Fibroblast of lung (primary cell): ENCODE measurements at regions not wholly inside any gene's neighbourhood (a gene's known extent, or its start where the extent isn't known, plus 50 kb on each side); places are given as distances from the start of the nearest gene placed in this dataset.

Experiments used
- EZH2 ChIP-seq: IDR thresholded peaks from 2 replicates; pipeline ENCODE4 v1.5.1; 2012; ENCODE audit warnings: low read length, control low read depth, mild to moderate bottlenecking; ENCODE audit errors: missing control alignments
- TF ChIP-seq, protein P1 (sequence below), 2 donors: IDR thresholded peaks in 1 of 2; conservative IDR thresholded peaks in 1 of 2; 1 replicate in 1 of 2; 2 replicates in 1 of 2; pipeline ENCODE4 v1.5.1; 2011 to 2012; ENCODE audit warnings: low read length in 2 of 2, control low read depth in 1 of 2, inconsistent platforms in 1 of 2, low read depth in 1 of 2, mild to moderate bottlenecking in 1 of 2

DNA sequence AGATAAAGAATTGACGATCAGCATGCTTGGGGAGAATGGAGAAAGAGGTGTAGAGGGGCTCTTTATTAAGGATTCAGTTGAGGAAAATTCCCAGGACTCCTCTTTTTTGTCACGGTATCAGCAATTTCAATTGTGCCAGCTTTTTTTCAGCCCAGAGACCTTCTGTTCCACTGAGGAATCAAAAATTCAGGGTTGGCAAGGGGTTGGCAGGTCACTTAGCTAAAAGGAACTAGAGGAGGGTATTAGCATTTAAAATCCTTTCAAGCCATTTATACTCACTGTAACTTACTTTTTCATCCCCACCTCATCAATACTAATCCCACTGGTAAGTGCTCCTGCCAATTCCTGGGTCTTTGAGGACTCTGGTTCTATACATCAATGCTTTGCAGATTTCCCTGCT lies 757.5 kb upstream of the COBL start:
- TF ChIP-seq EZH2 = no peak
- TF ChIP-seq, protein P1, sequence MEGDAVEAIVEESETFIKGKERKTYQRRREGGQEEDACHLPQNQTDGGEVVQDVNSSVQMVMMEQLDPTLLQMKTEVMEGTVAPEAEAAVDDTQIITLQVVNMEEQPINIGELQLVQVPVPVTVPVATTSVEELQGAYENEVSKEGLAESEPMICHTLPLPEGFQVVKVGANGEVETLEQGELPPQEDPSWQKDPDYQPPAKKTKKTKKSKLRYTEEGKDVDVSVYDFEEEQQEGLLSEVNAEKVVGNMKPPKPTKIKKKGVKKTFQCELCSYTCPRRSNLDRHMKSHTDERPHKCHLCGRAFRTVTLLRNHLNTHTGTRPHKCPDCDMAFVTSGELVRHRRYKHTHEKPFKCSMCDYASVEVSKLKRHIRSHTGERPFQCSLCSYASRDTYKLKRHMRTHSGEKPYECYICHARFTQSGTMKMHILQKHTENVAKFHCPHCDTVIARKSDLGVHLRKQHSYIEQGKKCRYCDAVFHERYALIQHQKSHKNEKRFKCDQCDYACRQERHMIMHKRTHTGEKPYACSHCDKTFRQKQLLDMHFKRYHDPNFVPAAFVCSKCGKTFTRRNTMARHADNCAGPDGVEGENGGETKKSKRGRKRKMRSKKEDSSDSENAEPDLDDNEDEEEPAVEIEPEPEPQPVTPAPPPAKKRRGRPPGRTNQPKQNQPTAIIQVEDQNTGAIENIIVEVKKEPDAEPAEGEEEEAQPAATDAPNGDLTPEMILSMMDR (conservative IDR thresholded peaks at IDR 0.05 in 1 of 2, IDR thresholded peaks at IDR 0.05 in 1 of 2; ENCODE audit: low read depth in 1 of 2, low read length in 2 of 2) = no peak
